ENCODE measurements at regions not wholly inside any gene's neighbourhood (a gene's known extent, or its start where the extent isn't known, plus 50 kb on each side); places are given as distances from the start of the nearest gene placed in this dataset.
A peak's percentile ranks its signal among the peaks of the same experiment; 100 is the strongest.

DNA sequence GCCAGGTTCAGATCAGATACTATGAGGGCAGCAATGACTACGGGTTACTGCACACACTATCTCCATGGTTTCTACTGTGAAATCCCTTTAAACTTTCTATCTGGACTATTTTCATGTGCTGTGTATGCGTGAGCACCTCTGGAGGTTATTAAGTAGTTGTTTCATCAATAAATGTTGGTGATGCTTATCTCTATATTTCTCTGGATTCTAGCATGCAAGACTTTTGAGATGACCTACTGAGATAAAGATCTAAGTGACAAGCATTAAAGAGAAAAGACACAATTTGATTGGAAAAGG is 194.0 kb downstream of the NRIP1 start:
- DNase-seq (ENCODE audit: extremely low read depth in 1 of 2, low read depth in 1 of 2): no peak

DNA sequence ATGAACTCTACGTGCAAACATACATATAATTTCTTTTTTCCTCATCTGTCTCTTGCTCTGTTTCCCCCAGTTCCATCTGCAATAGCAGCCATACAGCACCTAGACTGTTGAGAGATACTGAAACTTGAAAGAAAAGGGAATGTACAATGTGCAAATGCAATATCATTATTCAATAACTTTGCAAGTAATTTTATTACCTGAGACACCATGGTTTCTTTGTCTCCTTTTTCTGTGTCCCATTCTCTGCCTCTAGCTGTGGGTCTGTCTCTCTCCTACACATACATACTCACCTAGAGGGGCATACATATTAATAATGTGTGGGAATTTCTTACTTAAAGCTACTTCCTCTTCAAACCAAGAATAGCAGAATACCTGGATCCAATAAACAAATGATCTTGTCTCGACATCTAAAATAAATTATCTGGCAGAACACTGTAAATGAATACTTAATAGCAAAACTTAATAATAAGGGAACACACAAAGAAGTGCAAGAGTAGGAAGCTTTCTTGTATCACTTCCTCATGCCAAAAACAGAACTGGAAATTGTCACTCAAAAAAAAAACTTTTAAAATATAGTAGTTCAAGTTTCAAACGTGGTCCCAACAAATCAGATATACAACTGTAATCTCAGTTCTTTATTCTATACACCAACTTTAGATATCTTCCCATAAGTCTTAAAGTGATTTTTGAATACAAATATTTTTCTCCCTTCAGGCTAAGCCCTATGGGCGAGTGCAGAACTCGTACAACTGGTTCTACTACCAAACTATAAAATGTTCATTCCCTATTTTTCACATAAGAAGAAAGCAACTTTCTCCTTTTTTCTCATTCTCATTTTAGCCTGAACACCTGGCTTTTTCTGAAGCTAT is 194.6 kb downstream of the NRIP1 start:
- no peak for DNase-seq (ENCODE audit: extremely low read depth in 1 of 2, low read depth in 1 of 2)

DNA sequence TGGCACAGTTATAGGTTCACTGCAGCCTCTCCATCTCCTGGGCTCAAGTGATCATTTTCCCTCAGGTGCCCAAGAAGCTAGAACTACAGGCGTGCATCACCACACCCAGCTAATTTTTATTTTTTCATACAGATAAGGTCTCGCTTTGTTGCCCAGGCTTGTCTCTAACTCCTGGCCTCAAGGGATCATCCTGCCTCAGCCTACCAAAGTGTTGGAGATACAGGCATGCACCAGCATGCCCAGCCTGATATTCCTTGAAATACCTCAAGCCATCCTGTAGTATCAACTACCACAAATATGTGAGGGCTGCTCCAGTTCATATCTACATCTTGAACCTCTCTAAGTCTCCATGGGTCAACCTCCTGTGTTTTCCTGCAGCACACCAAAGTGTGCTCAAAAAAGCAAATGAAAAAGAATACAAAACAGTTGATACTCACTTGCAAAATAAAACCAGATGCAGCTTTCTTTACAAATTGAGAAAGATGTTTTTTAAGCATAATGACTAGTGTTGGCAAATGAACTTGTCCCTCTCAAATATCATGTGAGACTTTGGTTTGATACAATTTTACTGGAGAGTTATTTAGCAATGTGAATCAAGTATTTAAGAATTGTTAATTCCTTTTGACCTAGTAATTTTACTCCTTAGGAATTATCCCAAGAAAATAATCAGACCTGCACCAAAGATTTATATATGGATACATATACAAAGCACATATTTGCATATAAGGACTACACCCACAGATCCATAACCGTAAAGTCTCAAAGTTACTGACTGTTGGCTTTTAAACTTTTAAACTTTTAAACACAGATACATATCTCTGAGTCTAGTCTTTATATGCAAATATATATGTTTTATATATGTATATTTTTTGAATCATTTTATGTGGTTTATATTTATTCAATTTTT is 197.7 kb downstream of the NRIP1 start:
- DNase-seq (ENCODE audit: extremely low read depth in 1 of 2, low read depth in 1 of 2): no peak

DNA sequence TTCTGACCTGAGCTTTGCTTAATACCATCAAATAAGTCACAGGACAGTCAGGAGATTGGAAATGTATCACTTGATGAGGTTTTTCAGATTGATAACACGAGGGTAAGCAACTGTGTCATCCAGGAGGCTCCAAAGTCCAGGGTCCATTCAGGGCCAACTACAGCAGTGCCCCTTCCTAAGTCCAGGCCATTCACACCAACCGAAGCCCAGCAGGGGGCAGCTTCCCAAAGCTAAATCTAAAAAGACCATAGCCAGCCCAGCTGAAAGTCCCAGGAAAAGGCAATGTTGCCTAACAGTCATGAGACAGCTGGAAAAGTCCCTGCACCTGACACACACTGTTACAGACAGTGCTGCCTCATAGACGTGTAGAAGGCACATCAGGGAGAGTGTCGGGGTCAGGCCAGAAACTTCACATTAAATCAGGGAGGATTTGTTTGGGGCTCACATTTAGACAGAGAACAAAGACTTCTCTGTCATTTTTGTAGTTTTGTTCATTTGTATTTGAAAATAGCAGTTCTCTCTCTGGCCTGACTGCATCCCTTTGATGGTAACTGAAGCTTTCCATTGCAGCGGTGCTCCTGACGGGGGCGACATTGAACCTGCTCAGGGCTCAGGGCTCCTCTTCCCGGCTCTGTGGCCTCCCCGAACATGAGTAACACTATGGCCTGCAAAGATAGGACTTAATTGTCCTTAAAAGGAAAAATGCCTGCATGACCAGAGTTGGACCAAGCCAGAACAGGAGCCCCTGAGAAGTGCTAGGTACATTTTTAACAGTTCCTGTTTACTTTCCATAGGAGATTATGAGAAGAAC is 200.4 kb downstream of the NRIP1 start:
- peak; percentile 10 to 11 for DNase-seq (ENCODE audit: extremely low read depth in 1 of 2, low read depth in 1 of 2)

DNA sequence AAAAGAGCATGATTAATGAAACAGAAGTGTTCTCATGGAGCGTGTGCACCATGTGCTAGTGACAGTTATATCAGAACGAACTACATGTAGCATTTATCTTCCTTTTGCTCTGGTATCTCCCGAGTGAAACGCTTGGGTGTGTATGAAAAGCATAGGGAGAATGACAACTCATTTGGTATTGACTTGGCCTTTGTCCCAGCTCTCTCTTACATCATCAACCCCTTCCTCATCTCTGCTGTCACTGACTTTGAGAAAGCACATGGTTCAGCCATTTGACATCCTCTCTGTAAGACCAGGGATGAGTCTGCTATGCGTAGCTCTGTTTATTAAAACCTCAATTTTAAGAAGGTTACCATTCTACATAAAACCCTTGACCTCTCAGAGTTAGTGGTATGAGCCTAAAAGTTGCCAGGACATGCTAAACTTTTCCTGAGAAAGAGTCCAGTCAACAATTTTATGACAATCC is 201.0 kb downstream of the NRIP1 start:
- no peak for DNase-seq (ENCODE audit: extremely low read depth in 1 of 2, low read depth in 1 of 2)

DNA sequence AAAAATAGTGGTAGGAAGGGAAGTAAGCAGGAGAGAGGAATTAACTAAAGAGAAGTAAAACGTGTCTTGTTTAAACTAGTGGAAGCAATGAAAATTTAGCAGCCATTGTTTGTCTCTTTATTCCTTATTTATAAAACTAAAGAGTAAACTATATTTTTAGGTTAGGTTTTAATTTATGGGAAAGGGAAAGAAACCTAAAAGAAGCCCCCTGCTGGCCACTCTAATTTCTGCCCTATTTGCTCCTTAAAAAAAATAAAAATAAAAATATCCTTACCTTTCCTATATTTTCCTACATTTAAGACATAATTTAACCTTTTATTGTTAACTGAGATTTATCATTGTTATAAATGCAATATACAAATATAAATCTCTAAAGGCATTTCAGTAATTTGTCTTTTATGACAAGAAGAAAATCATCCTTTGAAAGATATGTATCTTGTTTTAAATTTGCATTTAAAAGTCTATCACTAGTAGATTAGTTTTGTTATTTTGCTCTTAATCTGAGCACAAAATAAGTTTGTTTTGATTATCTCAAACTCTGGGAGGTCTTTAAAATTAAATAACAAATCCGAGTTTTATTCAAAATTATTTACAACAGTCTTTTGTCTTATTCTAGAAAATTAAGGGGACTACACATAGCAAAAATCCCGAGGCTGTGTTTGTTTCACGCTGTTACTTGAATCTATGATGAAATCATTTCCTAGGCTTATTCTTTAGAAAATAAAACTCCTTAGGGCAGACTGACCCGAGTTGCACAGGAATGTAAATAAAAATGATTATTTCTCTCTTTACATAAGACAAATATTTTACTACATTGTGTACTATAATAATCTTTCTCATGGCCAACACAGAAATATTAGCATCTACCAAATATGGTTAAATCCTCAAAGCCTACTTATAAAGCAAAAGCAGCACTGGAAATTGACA is 201.7 kb downstream of the NRIP1 start:
- DNase-seq (ENCODE audit: extremely low read depth in 1 of 2, low read depth in 1 of 2): no peak

DNA sequence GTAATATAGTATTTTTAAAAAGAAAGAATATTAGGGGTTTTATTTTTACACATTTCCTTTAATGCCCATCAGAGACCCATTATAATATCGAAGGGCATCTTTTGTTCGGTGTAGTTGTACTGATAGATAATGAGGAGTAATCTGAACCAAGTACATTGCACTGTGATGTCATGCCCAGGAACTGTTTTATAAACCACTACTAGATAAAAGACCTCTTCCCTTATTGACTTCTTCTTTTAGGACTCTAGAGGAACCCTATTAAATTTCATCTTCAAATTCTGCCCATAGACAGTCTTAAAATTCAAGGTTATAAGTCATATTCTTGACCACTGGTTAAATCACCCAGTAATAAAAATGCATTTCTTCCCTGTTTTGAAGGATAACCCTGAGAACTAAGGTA is 206.5 kb downstream of the NRIP1 start:
- DNase-seq (ENCODE audit: extremely low read depth in 1 of 2, low read depth in 1 of 2): no peak

DNA sequence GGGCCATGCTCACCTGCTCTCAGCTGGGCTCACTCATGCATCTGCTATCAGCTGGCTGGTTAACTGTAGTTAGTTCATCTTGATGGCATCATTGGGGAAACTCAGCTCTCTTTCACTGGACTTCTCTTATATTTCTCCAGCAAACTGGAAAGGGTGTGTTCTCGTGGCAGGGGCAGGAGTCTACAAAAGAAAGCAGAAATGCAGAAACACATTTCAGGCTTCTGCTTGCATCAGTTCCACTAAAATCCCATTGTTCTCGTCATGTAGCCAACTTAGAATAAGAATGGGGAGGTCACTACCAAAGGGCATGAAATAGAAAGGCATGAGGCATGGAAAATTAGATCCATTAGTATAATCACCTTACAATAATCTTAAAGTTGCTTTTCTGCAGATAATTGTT is 207.3 kb downstream of the NRIP1 start:
- DNase-seq (ENCODE audit: extremely low read depth in 1 of 2, low read depth in 1 of 2): no peak

DNA sequence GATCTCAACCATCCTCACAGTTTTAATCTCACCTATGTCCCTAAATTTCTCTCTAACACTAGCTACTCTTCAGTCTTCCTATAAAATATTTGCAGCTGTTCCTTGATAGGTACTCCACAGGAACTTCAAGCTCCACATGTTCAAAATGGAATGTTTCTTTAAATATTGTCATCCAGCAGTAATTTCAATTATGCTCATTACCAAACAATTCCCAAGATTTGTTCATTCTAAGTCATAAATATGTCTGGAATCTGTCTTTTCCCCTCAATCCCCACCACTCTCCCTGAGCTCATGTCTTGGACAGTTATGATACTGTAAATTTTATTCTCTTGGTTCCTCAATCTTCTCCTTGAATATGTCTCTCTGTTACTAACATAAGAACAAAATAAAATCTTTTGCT is 214.4 kb downstream of the NRIP1 start:
- DNase-seq (ENCODE audit: extremely low read depth in 1 of 2, low read depth in 1 of 2): no peak

DNA sequence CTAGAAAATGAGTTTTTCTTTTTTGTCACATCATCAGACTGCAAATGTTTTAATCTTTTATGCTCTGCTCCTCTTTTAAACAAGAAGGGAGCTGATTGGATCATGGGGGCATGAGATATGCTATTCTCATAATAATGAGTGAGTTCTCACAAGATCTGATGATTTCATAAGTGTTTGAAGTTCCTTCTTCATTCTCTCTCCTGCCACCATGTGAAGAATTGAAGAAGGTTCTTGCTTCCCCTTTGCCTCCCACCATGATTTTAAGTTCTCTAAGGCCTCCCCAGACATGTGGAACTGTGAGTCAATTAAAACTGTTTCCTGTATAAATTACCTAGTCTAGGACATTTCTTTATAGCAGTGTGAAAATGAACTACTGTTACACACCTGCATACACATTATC is 218.2 kb downstream of the NRIP1 start:
- DNase-seq (ENCODE audit: extremely low read depth in 1 of 2, low read depth in 1 of 2): no peak

DNA sequence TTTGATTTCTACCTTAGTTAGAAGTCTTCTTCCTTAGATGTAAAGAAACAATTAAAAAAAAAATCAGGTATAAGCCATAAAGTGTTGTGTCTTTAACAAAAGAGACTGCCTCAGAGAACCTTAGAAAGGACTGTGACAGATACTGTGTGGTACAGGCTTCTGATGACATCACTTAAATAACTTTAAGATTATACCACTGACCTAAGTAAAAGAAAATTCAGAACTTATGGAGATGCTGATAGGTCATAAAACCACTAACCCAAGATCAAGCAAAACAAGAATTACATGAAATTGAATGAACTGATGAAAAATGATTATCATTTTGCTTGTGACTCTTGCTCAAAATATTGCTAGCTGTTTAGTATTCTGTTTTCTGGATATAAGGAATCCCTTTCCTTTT is 220.8 kb downstream of the NRIP1 start:
- no peak for DNase-seq (ENCODE audit: extremely low read depth in 1 of 2, low read depth in 1 of 2)

DNA sequence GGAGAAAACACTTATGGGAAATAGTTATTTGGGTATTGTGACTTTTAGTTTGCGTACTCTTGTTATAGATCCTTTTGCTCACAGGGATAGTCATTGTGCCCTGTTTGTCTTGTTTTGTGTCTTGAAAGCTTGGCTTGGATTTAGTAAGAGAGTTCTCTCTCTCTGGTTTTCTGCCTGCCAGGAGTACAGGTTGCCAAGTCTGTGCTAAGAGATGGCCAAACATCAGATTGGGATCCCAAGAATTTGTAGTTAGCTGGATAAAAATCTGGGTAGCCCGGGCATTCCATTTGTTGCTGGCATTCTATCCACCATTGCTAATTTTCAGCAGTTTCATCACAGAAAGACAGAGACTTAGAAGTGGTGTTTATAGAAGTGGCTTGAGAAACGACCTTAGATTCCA is 222.2 kb downstream of the NRIP1 start:
- DNase-seq (ENCODE audit: extremely low read depth in 1 of 2, low read depth in 1 of 2): no peak

DNA sequence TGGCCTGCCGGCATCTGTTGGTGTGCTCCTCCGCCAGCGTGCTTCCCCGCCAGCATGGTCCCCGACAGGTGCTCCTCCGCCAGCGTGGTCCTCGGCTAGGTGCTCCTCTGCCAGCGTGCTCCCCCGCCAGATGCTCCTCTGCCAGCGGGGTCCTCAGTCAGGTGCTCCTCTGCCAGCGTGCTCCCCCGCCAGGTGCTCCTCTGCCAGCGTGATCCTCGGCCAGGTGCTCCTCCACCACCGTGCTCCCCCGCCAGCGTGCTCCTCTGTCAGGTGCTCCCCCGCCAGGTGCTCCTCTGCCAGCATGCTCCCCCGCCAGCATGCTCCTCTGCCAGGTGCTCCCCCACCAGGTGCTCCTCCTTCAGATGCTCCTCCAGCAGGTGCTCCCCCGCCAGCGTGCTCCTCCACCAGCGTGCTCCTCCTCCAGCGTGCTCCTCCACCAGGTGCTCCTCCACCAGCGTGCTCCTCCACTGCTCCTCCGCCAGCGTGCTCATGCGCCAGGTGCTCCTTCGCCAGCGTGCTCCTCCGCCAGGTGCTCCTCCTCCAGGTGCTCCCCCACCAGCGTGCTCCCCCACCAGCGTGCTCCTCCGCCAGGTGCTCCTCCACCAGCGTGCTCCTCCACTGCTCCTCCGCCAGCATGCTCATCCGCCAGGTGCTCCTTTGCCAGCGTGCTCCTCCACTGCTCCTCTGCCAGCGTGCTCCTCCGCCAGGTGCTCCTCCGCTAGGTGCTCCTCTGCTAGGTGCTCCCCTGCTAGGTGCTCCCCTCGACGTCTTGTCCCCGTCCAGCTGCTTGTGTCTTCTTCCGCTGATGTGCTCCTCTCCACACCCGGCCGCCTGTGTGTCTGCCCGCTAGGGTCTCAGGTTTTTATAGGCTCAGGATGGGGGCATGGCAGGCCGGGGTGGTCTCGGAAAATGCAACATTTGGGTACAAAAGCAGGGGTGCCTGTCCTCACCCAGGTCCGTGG is 223.0 kb downstream of the NRIP1 start:
- DNase-seq (ENCODE audit: extremely low read depth in 1 of 2, low read depth in 1 of 2): no peak

DNA sequence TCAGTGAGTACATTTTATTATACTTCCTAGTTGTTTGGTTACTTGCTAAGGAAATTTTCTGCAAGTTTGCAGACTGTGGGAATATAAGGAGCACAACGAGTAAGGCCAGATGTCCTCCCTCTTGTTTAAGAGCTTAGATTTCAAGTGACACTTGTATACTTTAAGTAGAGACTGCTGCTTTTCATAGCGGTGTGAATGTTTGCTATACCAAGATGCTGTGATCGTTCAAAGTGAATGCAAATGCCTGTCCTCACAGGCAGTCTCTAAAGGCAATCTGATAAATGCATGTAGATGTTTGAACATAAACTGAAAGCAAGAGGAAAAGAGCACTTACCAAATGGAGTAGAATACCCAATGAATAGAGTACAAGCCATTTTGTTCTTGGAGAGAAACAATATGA is 226.4 kb downstream of the NRIP1 start:
- no peak for DNase-seq (ENCODE audit: extremely low read depth in 1 of 2, low read depth in 1 of 2)

DNA sequence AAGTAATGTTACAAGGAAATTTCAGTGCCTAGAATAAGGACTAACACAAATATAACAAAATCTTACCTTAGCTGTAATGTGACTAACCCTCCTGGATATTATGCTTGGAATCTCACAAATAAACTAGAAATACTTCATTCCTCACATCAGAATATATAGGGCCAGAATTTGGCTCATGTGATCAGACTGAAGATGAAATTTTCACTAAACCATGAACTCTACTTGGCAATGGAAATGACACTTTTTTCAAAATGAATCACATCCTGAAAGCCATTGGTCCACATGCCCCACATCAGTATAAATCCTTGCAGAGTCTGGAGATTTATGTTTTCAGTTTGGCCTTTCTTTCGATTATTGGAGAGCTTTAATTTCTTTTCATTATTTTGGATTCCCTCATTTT is 227.8 kb downstream of the NRIP1 start:
- no peak for DNase-seq (ENCODE audit: extremely low read depth in 1 of 2, low read depth in 1 of 2)

DNA sequence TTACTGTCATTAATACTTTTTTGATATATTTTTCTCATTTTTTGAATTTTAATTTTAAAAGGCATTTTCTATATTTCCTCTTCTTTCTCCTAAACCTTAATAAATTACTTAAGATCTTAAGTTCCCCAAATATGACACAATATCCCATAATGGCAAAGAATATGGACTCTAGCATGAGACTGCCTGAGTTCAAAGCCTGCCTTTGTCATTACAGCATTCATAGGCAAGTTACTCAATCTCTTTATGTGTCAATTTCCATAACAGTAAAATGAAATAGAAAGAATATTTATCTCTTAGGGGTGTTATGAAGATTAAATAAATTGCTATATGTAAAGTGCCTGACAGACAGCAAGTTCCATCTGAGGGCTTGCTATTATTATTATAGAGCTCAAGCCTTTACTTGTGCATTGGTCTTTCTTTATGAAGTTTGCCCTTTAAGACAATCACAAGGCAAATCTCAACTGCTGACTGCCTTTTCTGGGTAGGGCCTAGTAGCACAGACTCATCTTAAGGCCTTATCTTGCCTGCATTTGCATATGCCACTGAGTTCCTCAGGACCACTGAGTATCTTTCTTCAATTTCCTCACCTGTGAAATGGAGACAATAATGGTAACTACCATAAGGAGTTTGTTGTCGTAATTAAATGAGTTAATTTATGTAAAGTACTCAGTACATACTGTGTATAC is 231.0 kb downstream of the NRIP1 start:
- no peak for DNase-seq (ENCODE audit: extremely low read depth in 1 of 2, low read depth in 1 of 2)

DNA sequence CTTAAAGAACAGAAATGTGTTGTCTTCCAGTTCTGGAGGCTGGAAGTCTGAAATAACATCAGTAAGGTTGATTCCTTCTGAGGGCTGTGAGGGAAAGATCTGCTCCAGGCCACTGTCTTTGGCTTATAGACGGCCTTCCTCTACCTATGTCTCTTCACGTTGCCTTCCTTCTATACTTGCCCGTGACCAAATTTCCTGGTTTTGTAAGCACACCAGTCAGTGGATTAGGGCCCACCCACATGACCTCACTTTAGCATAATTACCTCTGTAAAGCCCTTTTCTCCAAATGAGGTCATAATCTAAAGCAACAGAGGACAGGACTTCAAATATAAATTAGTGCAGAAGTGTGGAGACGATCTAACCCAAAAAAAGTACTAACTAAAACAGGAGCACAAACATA is 231.6 kb downstream of the NRIP1 start:
- no peak for DNase-seq (ENCODE audit: extremely low read depth in 1 of 2, low read depth in 1 of 2)

DNA sequence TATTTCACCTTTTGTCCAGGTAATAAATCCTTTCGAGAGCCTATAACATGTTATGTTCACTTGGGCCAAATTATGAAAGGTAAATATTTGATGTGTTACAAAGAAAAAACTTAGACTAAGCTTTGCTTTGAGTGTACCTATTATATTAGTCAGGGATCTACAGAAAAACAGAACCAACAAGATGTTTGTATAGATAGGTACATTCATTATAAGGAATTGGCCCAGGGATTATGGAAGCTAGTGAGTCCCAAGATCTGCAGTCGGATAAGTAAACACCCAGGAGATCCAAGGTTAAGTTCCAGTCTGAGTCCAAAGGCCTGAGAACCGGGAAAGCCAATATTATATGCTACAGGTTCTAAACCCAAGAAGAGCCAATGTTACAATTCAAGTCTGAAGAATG is 234.5 kb downstream of the NRIP1 start:
- no peak for DNase-seq (ENCODE audit: extremely low read depth in 1 of 2, low read depth in 1 of 2)

DNA sequence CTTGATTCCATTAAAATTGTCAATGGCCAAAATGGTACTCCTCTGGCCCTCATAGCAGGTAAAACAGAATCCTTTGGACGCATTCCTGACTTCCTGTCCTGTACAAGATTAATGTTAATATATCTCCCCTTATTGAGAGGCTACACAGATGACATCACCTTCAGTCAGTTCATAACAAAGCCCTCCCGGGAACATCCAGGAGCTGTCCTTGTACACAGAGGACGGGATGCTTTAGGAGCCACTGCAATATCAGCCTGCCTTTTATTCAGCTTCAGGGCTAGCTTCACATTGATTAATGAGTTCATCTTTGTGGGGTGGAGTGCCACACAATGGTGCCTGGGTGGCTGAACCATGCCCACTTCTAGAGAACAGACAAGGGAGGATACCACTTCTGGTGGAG is 235.1 kb downstream of the NRIP1 start:
- DNase-seq (ENCODE audit: extremely low read depth in 1 of 2, low read depth in 1 of 2): no peak
